ENCODE measurements at regions not wholly inside any gene's neighbourhood (a gene's known extent, or its start where the extent isn't known, plus 50 kb on each side); places are given as distances from the start of the nearest gene placed in this dataset.

- TF ChIP-seq ZNF274 (IDR thresholded peaks at IDR 0.05; ENCODE audit: low read depth, low read length) (no peak), SUZ12 (IDR thresholded peaks at IDR 0.05; ENCODE audit: extremely low read depth, insufficient read depth, insufficient read length) (no peak)
Observed at GRCh38 chr1:81600878-81601622, 199.7 kb upstream of the ADGRL2 start.
